K562 (cell line): ENCODE measurements at regions not wholly inside any gene's neighbourhood (a gene's known extent, or its start where the extent isn't known, plus 50 kb on each side); places are given as distances from the start of the nearest gene placed in this dataset.

Experiments
- ATAC-seq: fragments of 200-7000 bp; cut with Tn5 transposase; 3 replicates; pipeline ENCODE4 v1.9.1; 2020; ENCODE audit warnings: moderate library complexity
- BruUV-seq: library from RNA; stranded (reverse); fragments of 400-500 nt; replicated peaks from 2 replicates; lab custom pipeline; 2021; lab: Mats Ljungman, UMichigan
- CTCF ChIA-PET: fragments of 300-600 bp; formaldehyde crosslinking; extraction: SDS; loops from one replicate; lab custom pipeline; 2021; ENCODE audit warnings: low intra/inter-chr PET ratio; lab: Yijun Ruan, JAX
- POLR2A ChIA-PET: fragments of 300-600, 350-650 bp; sonication (Branson Sonifier 250); formaldehyde crosslinking; extraction: SDS; loops from one replicate; lab custom pipeline; 2021; ENCODE audit warnings: antibody characterized with exemption, inconsistent platforms; lab: Yijun Ruan, JAX
- DNase-seq, 4 experiments: peaks; one replicate each; pipeline versions ENCODE4 v3.0.0 to v3.0.0-alpha.2; 2011 to 2018; ENCODE audit warnings: low spot score in 3 of 4, mixed read lengths in 3 of 4; ENCODE audit errors: extremely low read depth in 1 of 4
- FAIRE-seq: peaks from 2 replicates; lab custom pipeline; 2011; peaks lifted over from hg19 to GRCh38; lab: Jason Lieb, UNC
- H2AFZ ChIP-seq: 2 replicates; pipeline ENCODE4 v1.6.0; 2011; ENCODE audit warnings: low read depth, low read length, control low read depth, inconsistent platforms
- H3K27ac ChIP-seq: fragments of 200-600 bp; 3 replicates; pipeline ENCODE4 v1.8.0; 2011; ENCODE audit warnings: low read depth, mild to moderate bottlenecking, control low read depth, inconsistent platforms, low read length, moderate library complexity, mixed read lengths; ENCODE audit errors: extremely low read depth
- H3K27me3 ChIP-seq, 2 experiments: fragments of 300-600 bp in 1 of 2; 2 replicates in 1 of 2; 3 replicates in 1 of 2; pipeline versions ENCODE4 v1.6.0 to v1.8.0; 2011; ENCODE audit warnings: inconsistent platforms in 2 of 2, low read length in 2 of 2, mild to moderate bottlenecking in 1 of 2, mixed read lengths in 1 of 2, moderate library complexity in 1 of 2; ENCODE audit not compliant: control insufficient read depth in 2 of 2, insufficient read depth in 2 of 2
- H3K36me3 ChIP-seq: fragments of 300-600 bp; 3 replicates; pipeline ENCODE4 v1.8.0; 2011; ENCODE audit warnings: mild to moderate bottlenecking, low read length, inconsistent platforms; ENCODE audit not compliant: control insufficient read depth, insufficient read depth
- H3K4me1 ChIP-seq, 2 experiments: fragments of 200-600 bp in 1 of 2; replicated peaks in 1 of 2; 2 replicates in 1 of 2; 3 replicates in 1 of 2; pipeline versions ENCODE4 v1.5.1 to v1.8.0; 2011; ENCODE audit warnings: inconsistent platforms in 2 of 2, low read length in 2 of 2, mild to moderate bottlenecking in 1 of 2, mixed read lengths in 1 of 2, moderate library complexity in 1 of 2; ENCODE audit not compliant: control insufficient read depth in 2 of 2, insufficient read depth in 2 of 2
- H3K4me2 ChIP-seq: 2 replicates; pipeline ENCODE4 v1.6.1; 2011; ENCODE audit warnings: low read length, control low read depth, inconsistent platforms, mixed read lengths; ENCODE audit not compliant: insufficient read depth
- H3K4me3 ChIP-seq: fragments of 200-600 bp; sonication (generic), shearing (Covaris generic); 2 replicates; pipeline ENCODE4 v1.5.1; 2016; ENCODE audit warnings: control low read depth, inconsistent platforms
- H3K79me2 ChIP-seq: fragments of 200-600 bp; 3 replicates; pipeline ENCODE4 v1.8.0; 2011; ENCODE audit warnings: low read length, inconsistent platforms; ENCODE audit not compliant: control insufficient read depth, insufficient read depth
- H3K9ac ChIP-seq, 2 experiments: 2 replicates each; pipeline versions ENCODE4 v1.6.0 to v1.6.1; 2011; ENCODE audit warnings: low read depth in 2 of 2, low read length in 2 of 2, control low read depth in 1 of 2, inconsistent platforms in 1 of 2, mild to moderate bottlenecking in 1 of 2, mixed read lengths in 1 of 2; ENCODE audit not compliant: insufficient read depth in 1 of 2
- H3K9me1 ChIP-seq: one replicate; pipeline ENCODE4 v1.6.0; 2011; ENCODE audit warnings: inconsistent platforms, mild to moderate bottlenecking, low read length, moderate library complexity; ENCODE audit not compliant: control insufficient read depth, insufficient read depth
- H3K9me3 ChIP-seq: replicated peaks from 2 replicates; pipeline ENCODE4 v1.5.1; 2011; ENCODE audit warnings: low read depth, low read length, inconsistent platforms; ENCODE audit not compliant: control insufficient read depth, insufficient read depth
- H4K20me1 ChIP-seq: replicated peaks from 2 replicates; pipeline ENCODE4 v1.6.1; 2011; ENCODE audit warnings: low read length, inconsistent platforms, mixed read lengths; ENCODE audit not compliant: control insufficient read depth, insufficient read depth
- BCOR ChIP-seq: fragments of 450-650 bp; IDR thresholded peaks from 2 replicates; pipeline ENCODE4 v1.6.1; 2016
- CREM ChIP-seq: IDR thresholded peaks from 2 replicates; pipeline ENCODE4 v1.6.1; 2014; ENCODE audit warnings: antibody characterized with exemption, low read depth
- DDX20 ChIP-seq: fragments of 450-650 bp; IDR thresholded peaks from 2 replicates; pipeline ENCODE4 v1.6.1; 2016; ENCODE audit warnings: missing genetic modification characterization, low read depth, mild to moderate bottlenecking, missing compliant biosample characterization, moderate library complexity
- ELK1 ChIP-seq: sonication (generic); formaldehyde crosslinking; IDR thresholded peaks from 2 replicates; pipeline ENCODE4 v1.8.1; 2022; ENCODE audit warnings: missing genetic modification reagents
- ETS2 ChIP-seq: IDR thresholded peaks from 2 replicates; pipeline ENCODE4 v1.6.1; 2016; ENCODE audit warnings: borderline replicate concordance, missing genetic modification characterization, mild to moderate bottlenecking, moderate library complexity, missing compliant biosample characterization; ENCODE audit not compliant: poor library complexity, severe bottlenecking
- HDAC3 ChIP-seq: fragments of 450-650 bp; IDR thresholded peaks from 2 replicates; pipeline ENCODE4 v1.6.1; 2018; ENCODE audit warnings: borderline replicate concordance, mild to moderate bottlenecking, moderate library complexity; ENCODE audit not compliant: partially characterized antibody
- HMGN3 ChIP-seq: IDR thresholded peaks from 2 replicates; pipeline ENCODE4 v1.6.1; 2011; ENCODE audit warnings: borderline replicate concordance, low read depth, mild to moderate bottlenecking, mixed read lengths, low read length; ENCODE audit not compliant: insufficient read length; ENCODE audit errors: extremely low read depth
- LARP7 ChIP-seq: fragments of 450-650 bp; IDR thresholded peaks from 2 replicates; pipeline ENCODE4 v1.6.1; 2016
- MNT ChIP-seq, 2 experiments: fragments of 450-650 bp; conservative IDR thresholded peaks; 2 replicates each; pipeline ENCODE4 v1.6.1; 2017; ENCODE audit warnings: mild to moderate bottlenecking in 2 of 2, moderate library complexity in 2 of 2
- NR2C1 ChIP-seq, 2 experiments: fragments of 450-650 bp; IDR thresholded peaks; 2 replicates each; pipeline ENCODE4 v1.6.1; 2017; ENCODE audit warnings: mild to moderate bottlenecking in 2 of 2, antibody characterized with exemption in 1 of 2, inconsistent platforms in 1 of 2, missing compliant biosample characterization in 1 of 2, missing genetic modification characterization in 1 of 2
- RBM34 ChIP-seq: fragments of 200-400 bp; formaldehyde crosslinking; IDR thresholded peaks from 2 replicates; pipeline ENCODE4 v1.6.1; 2018; ENCODE audit warnings: low read length, borderline replicate concordance; ENCODE audit not compliant: insufficient read depth
- ZBED1 ChIP-seq: IDR thresholded peaks from 2 replicates; pipeline ENCODE4 v1.6.1; 2014
- ZNF79 ChIP-seq: fragments of 250-450 bp; sonication (Bioruptor Pico); IDR thresholded peaks from 2 replicates; pipeline ENCODE4 v1.4.0; 2020; ENCODE audit warnings: low read depth, mild to moderate bottlenecking, moderate library complexity
- WGBS: fragments of 100-300 bp; shearing (Covaris generic); methylation state at CpG from one replicate; pipeline ENCODE4 v1.1.6; 2016; ENCODE audit warnings: low coverage, mixed read lengths; ENCODE audit not compliant: insufficient coverage; ENCODE audit errors: missing lambda C conversion rate; 5-methylcytosine and 5-hydroxymethylcytosine counted together
- in situ Hi-C: fragments of 300-500 bp; cut with MboI; formaldehyde crosslinking; loops from 4 replicates; pipeline ENCODE4 v1.15.0; 2018; ENCODE audit warnings: inconsistent platforms, mixed read lengths
- intact Hi-C: fragments of 100-400 bp; cut with micrococcal nuclease; formaldehyde crosslinking; loops from 2 replicates; pipeline ENCODE4 v1.14.2; 2022
- TF ChIP-seq, protein P1 (sequence below): conservative IDR thresholded peaks from 2 replicates; pipeline ENCODE4 v1.6.1; 2011; ENCODE audit warnings: low read depth, mild to moderate bottlenecking, low read length; ENCODE audit not compliant: control insufficient read depth

GRCh38 chr7:136728945-136729344 lies 139.5 kb upstream of the CHRM2 start:
- DNase-seq (no peak), FAIRE-seq (no peak), ATAC-seq (no peak)
- H3K4me2 ChIP-seq = no peak overlapping the region
- H3K36me3 ChIP-seq = no peaks in the 10 kb centered on the region
- H3K9me3 ChIP-seq = peaks cover 1% of the 10 kb centered on the region; the same call in 1 of the 2 replicates
- no peak overlapping the region for H3K9ac ChIP-seq
- H3K4me3 ChIP-seq = no peak overlapping the region
- H4K20me1 ChIP-seq = no peaks in the 10 kb centered on the region
- H3K4me1 ChIP-seq = no peaks in the 10 kb centered on the region
- in situ Hi-C loops = no loop called here
- BruUV-seq = no TSS peak
- WGBS = 2% methylated on average over 5 of the region's 5 CpGs
- no peaks in the 10 kb centered on the region for H3K79me2 ChIP-seq
- ChIA-PET CTCF (no interaction called here), POLR2A (no interaction called here)
- no peaks in the 10 kb centered on the region for H3K27me3 ChIP-seq
- TF ChIP-seq BCOR (no peak), ETS2 (tag) (no peak), NR2C1 (IDR thresholded peaks at IDR 0.05) (no peak), NR2C1 (tag; IDR thresholded peaks at IDR 0.05) (no peak), DDX20 (tag) (no peak), HMGN3 (no peak), ZBED1 (no peak), MNT (conservative IDR thresholded peaks at IDR 0.05) (no peak), ELK1 (no peak), HDAC3 (no peak), ZNF79 (CRISPR knock-in tag) (no peak), LARP7 (no peak), RBM34 (no peak), CREM (no peak)
- TF ChIP-seq, protein P1, sequence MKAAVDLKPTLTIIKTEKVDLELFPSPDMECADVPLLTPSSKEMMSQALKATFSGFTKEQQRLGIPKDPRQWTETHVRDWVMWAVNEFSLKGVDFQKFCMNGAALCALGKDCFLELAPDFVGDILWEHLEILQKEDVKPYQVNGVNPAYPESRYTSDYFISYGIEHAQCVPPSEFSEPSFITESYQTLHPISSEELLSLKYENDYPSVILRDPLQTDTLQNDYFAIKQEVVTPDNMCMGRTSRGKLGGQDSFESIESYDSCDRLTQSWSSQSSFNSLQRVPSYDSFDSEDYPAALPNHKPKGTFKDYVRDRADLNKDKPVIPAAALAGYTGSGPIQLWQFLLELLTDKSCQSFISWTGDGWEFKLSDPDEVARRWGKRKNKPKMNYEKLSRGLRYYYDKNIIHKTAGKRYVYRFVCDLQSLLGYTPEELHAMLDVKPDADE = no peak
- H3K27ac ChIP-seq = no peak overlapping the region
- no peaks in the 10 kb centered on the region for H3K9me1 ChIP-seq
- intact Hi-C loops = no loop called here
- H2AFZ ChIP-seq = no peak overlapping the region
